LNCAP (cell line): ENCODE measurements at regions not wholly inside any gene's neighbourhood (a gene's known extent, or its start where the extent isn't known, plus 50 kb on each side); places are given as distances from the start of the nearest gene placed in this dataset.

Experiments used
- CTCF ChIP-seq: fragments of 450-650 bp; IDR thresholded peaks from 2 replicates; pipeline ENCODE4 v1.5.1; 2017; ENCODE audit warnings: mild to moderate bottlenecking

GRCh38 chr10:90363799-90364483 lies 493.9 kb downstream of the HTR7 start:
- TF ChIP-seq CTCF: no peak

- no peak for TF ChIP-seq CTCF
Measured at GRCh38 chr10:90372451-90372850, 485.4 kb downstream of the HTR7 start.

GRCh38 chr10:90373911-90374310 lies 483.9 kb downstream of the HTR7 start:
- TF ChIP-seq CTCF: no peak

- TF ChIP-seq CTCF: no peak
Measured at GRCh38 chr10:90378524-90379076, 479.2 kb downstream of the HTR7 start.

- TF ChIP-seq CTCF: no peak
Measured at GRCh38 chr10:90381468-90381867, 476.4 kb downstream of the HTR7 start.

GRCh38 chr10:90389876-90390275 lies 468.0 kb downstream of the HTR7 start:
- TF ChIP-seq CTCF: no peak

- TF ChIP-seq CTCF: no peak
Measured at GRCh38 chr10:90394311-90394710, 463.5 kb downstream of the HTR7 start.
